ENCODE measurements at regions not wholly inside any gene's neighbourhood (a gene's known extent, or its start where the extent isn't known, plus 50 kb on each side); places are given as distances from the start of the nearest gene placed in this dataset.

GRCh38 chr15:98476559-98476958 lies 171.8 kb upstream of the IGF1R start:
- TF ChIP-seq CTCF (IDR thresholded peaks at IDR 0.05; ENCODE audit: low read depth, low read length, poor library complexity, severe bottlenecking) (no peak), EZH2phosphoT487 (IDR thresholded peaks at IDR 0.05; ENCODE audit: borderline replicate concordance, low read length) (no peak)

Data from DOHH2 (cell line).